ENCODE measurements at regions not wholly inside any gene's neighbourhood (a gene's known extent, or its start where the extent isn't known, plus 50 kb on each side); places are given as distances from the start of the nearest gene placed in this dataset.
"Not testable (repeated sequence)": the region's sequence is repeated elsewhere in the genome, so short reads cannot be mapped to it uniquely, and the experiment has no call there.

- peak; percentile 11; the same call in 1 of the 2 replicates for TF ChIP-seq CTCF (IDR thresholded peaks at IDR 0.05; ENCODE audit: low read depth, low read length)
- H3K4me1 ChIP-seq; H3K36me3 ChIP-seq; H3K27me3 ChIP-seq; DNase-seq; H3K9me3 ChIP-seq; H3K4me3 ChIP-seq (ENCODE audit: low read depth, low read length): not testable (repeated sequence)
These were observed 167.5 kb upstream of the MARCKS start for GRCh38 chr6:113689620-113690019.

- Histone ChIP-seq H3K36me3 (no peaks in the 10 kb centered on the region), H3K9me3 (no peaks in the 10 kb centered on the region), H3K4me3 (ENCODE audit: low read depth, low read length) (no peak overlapping the region), H3K4me1 (no peaks in the 10 kb centered on the region; the same call in none of the 2 replicates), H3K27me3 (no peaks in the 10 kb centered on the region)
- no peak for TF ChIP-seq CTCF (IDR thresholded peaks at IDR 0.05; ENCODE audit: low read depth, low read length)
- DNase-seq: peak; percentile 20
These were observed 166.6 kb upstream of the MARCKS start for GRCh38 chr6:113690281-113691259.

GRCh38 chr6:113691260-113691656, 165.9 kb upstream of the MARCKS start:
- DNase-seq: no peak
- H3K36me3 ChIP-seq: no peaks in the 10 kb centered on the region

GRCh38 chr6:113693851-113694250, 163.3 kb upstream of the MARCKS start:
- no peaks in the 10 kb centered on the region for H3K27me3 ChIP-seq
- no peaks in the 10 kb centered on the region; the same call in none of the 2 replicates for H3K4me1 ChIP-seq
- no peaks in the 10 kb centered on the region for H3K9me3 ChIP-seq
- no peak for DNase-seq
- no peak overlapping the region for H3K4me3 ChIP-seq (ENCODE audit: low read depth, low read length)
- no peaks in the 10 kb centered on the region for H3K36me3 ChIP-seq
- TF ChIP-seq CTCF (IDR thresholded peaks at IDR 0.05; ENCODE audit: low read depth, low read length): no peak

More at GRCh38 chr6:113691260-113691656, 165.9 kb upstream of the MARCKS start:
- H3K4me1 ChIP-seq: no peaks in the 10 kb centered on the region; the same call in none of the 2 replicates
- H3K27me3 ChIP-seq: no peaks in the 10 kb centered on the region
- no peak overlapping the region for H3K4me3 ChIP-seq (ENCODE audit: low read depth, low read length)
- no peak for TF ChIP-seq CTCF (IDR thresholded peaks at IDR 0.05; ENCODE audit: low read depth, low read length)
- H3K9me3 ChIP-seq: no peaks in the 10 kb centered on the region

GRCh38 chr6:113694278-113695077, 162.7 kb upstream of the MARCKS start:
- no peak for DNase-seq
- Histone ChIP-seq H3K9me3 (no peaks in the 10 kb centered on the region), H3K4me3 (ENCODE audit: low read depth, low read length) (no peak overlapping the region), H3K27me3 (no peaks in the 10 kb centered on the region), H3K36me3 (no peaks in the 10 kb centered on the region), H3K4me1 (no peaks in the 10 kb centered on the region; the same call in none of the 2 replicates)
- TF ChIP-seq CTCF (IDR thresholded peaks at IDR 0.05; ENCODE audit: low read depth, low read length): no peak
